Hepatocyte (in vitro differentiated cells): ENCODE measurements at regions not wholly inside any gene's neighbourhood (a gene's known extent, or its start where the extent isn't known, plus 50 kb on each side); places are given as distances from the start of the nearest gene placed in this dataset.

ENCODE experiments used
- EZH2phosphoT487 ChIP-seq: fragments of 200-600 bp; sonication (generic); IDR thresholded peaks from one replicate; pipeline ENCODE4 v1.6.1; 2018; ENCODE audit warnings: antibody characterized with exemption, mild to moderate bottlenecking, low read depth, moderate library complexity; ENCODE audit not compliant: unreplicated experiment, severe bottlenecking
- TF ChIP-seq, protein P1 (sequence below): fragments of 200-600 bp; sonication (generic); IDR thresholded peaks from 2 replicates; pipeline ENCODE4 v1.5.1; 2016; ENCODE audit warnings: antibody characterized with exemption, mild to moderate bottlenecking; ENCODE audit not compliant: poor library complexity

- TF ChIP-seq EZH2phosphoT487: no peak
- TF ChIP-seq, protein P1, sequence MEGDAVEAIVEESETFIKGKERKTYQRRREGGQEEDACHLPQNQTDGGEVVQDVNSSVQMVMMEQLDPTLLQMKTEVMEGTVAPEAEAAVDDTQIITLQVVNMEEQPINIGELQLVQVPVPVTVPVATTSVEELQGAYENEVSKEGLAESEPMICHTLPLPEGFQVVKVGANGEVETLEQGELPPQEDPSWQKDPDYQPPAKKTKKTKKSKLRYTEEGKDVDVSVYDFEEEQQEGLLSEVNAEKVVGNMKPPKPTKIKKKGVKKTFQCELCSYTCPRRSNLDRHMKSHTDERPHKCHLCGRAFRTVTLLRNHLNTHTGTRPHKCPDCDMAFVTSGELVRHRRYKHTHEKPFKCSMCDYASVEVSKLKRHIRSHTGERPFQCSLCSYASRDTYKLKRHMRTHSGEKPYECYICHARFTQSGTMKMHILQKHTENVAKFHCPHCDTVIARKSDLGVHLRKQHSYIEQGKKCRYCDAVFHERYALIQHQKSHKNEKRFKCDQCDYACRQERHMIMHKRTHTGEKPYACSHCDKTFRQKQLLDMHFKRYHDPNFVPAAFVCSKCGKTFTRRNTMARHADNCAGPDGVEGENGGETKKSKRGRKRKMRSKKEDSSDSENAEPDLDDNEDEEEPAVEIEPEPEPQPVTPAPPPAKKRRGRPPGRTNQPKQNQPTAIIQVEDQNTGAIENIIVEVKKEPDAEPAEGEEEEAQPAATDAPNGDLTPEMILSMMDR: no peak
These were observed 53.5 kb downstream of the XCL2 start for GRCh38 chr1:168490306-168490705.
